OCI-LY1 (cell line): ENCODE measurements at regions not wholly inside any gene's neighbourhood (a gene's known extent, or its start where the extent isn't known, plus 50 kb on each side); places are given as distances from the start of the nearest gene placed in this dataset.

Source experiments
- H2AFZ ChIP-seq: fragments of 200-600 bp; sonication (generic), shearing (Covaris generic); 2 replicates; pipeline ENCODE4 v1.6.0; 2014; ENCODE audit warnings: antibody characterized with exemption, mild to moderate bottlenecking, low read length
- H3F3A ChIP-seq: fragments of 200-600 bp; sonication (generic), shearing (Covaris generic); 2 replicates; pipeline ENCODE4 v1.6.0; 2014; ENCODE audit warnings: mild to moderate bottlenecking, antibody characterized with exemption, low read length, moderate library complexity; ENCODE audit not compliant: insufficient read depth
- H3K27ac ChIP-seq: fragments of 200-600 bp; sonication (generic); 2 replicates; pipeline ENCODE4 v1.5.1; 2014; ENCODE audit warnings: low read length, mixed run types, mild to moderate bottlenecking, low read depth; ENCODE audit not compliant: poor library complexity, severe bottlenecking
- H3K27me3 ChIP-seq: fragments of 200-600 bp; sonication (generic); 2 replicates; pipeline ENCODE4 v1.6.0; 2014; ENCODE audit warnings: antibody characterized with exemption, mild to moderate bottlenecking, low read length, moderate library complexity; ENCODE audit not compliant: insufficient read depth
- H3K36me3 ChIP-seq: fragments of 200-600 bp; sonication (generic); 2 replicates; pipeline ENCODE4 v1.6.1; 2014; ENCODE audit warnings: mild to moderate bottlenecking, antibody characterized with exemption, low read length, moderate library complexity, mixed read lengths; ENCODE audit not compliant: insufficient read depth
- H3K4me1 ChIP-seq: fragments of 200-600 bp; sonication (generic); 2 replicates; pipeline ENCODE4 v1.5.1; 2014; ENCODE audit warnings: mild to moderate bottlenecking, low read length, moderate library complexity; ENCODE audit not compliant: insufficient read depth, severe bottlenecking
- H3K4me2 ChIP-seq: fragments of 200-600 bp; sonication (generic), shearing (Covaris generic); 2 replicates; pipeline ENCODE4 v1.6.1; 2014; ENCODE audit warnings: low read length
- H3K4me3 ChIP-seq: fragments of 200-600 bp; sonication (generic); 2 replicates; pipeline ENCODE4 v1.5.1; 2014; ENCODE audit warnings: low read length, low read depth, mild to moderate bottlenecking, mixed read lengths; ENCODE audit not compliant: poor library complexity, severe bottlenecking
- H3K79me2 ChIP-seq: fragments of 200-600 bp; shearing (Covaris generic); 2 replicates; pipeline ENCODE4 v1.6.1; 2016; ENCODE audit warnings: mixed run types, low read length, mixed read lengths; ENCODE audit not compliant: insufficient read depth
- H3K9ac ChIP-seq: fragments of 200-600 bp; sonication (generic), shearing (Covaris generic); 2 replicates; pipeline ENCODE4 v1.6.1; 2014; ENCODE audit warnings: mild to moderate bottlenecking, low read length, mixed read lengths
- H3K9me2 ChIP-seq: fragments of 200-600 bp; sonication (generic), shearing (Covaris generic); 2 replicates; pipeline ENCODE4 v1.6.1; 2014; ENCODE audit warnings: low read depth, mild to moderate bottlenecking, low read length, mixed read lengths
- H3K9me3 ChIP-seq: fragments of 200-600 bp; shearing (Covaris generic); 2 replicates; pipeline ENCODE4 v1.6.1; 2014; ENCODE audit warnings: low read length, mixed read lengths
- H4K20me1 ChIP-seq: fragments of 200-600 bp; sonication (generic), shearing (Covaris generic); 2 replicates; pipeline ENCODE4 v1.6.0; 2016; ENCODE audit warnings: mild to moderate bottlenecking, low read length; ENCODE audit not compliant: insufficient read depth
- CTCF ChIP-seq: fragments of 200-600 bp; sonication (generic), shearing (Covaris generic); IDR thresholded peaks from 2 replicates; pipeline ENCODE4 v1.5.1; 2017; ENCODE audit warnings: mild to moderate bottlenecking, antibody characterized with exemption, low read length, moderate library complexity, mixed read lengths
- EZH2 ChIP-seq: fragments of 200-600 bp; sonication (generic), shearing (Covaris generic); IDR thresholded peaks from 2 replicates; pipeline ENCODE4 v1.8.0; 2017; ENCODE audit warnings: borderline replicate concordance, mixed run types, mild to moderate bottlenecking, antibody characterized with exemption, low read length, moderate library complexity, mixed read lengths

- Histone ChIP-seq H3F3A (no peaks in the 10 kb centered on the region), H3K4me2 (no peak overlapping the region), H3K36me3 (no peaks in the 10 kb centered on the region), H3K4me3 (no peak overlapping the region), H2AFZ (no peak overlapping the region), H3K9ac (no peak overlapping the region), H3K4me1 (no peaks in the 10 kb centered on the region), H3K27me3 (no peaks in the 10 kb centered on the region), H3K27ac (no peak overlapping the region), H3K9me2 (no peaks in the 10 kb centered on the region), H3K79me2 (no peaks in the 10 kb centered on the region), H3K9me3 (no peaks in the 10 kb centered on the region), H4K20me1 (no peaks in the 10 kb centered on the region)
- no peak for TF ChIP-seq EZH2
- TF ChIP-seq CTCF, result no peak
Observed at GRCh38 chr2:37796481-37796880, 125.0 kb upstream of the CDC42EP3 start.

GRCh38 chr2:37797081-37797480 lies 125.6 kb upstream of the CDC42EP3 start:
- no peaks in the 10 kb centered on the region for H3K4me1 ChIP-seq
- no peak overlapping the region for H3K4me3 ChIP-seq

DNA sequence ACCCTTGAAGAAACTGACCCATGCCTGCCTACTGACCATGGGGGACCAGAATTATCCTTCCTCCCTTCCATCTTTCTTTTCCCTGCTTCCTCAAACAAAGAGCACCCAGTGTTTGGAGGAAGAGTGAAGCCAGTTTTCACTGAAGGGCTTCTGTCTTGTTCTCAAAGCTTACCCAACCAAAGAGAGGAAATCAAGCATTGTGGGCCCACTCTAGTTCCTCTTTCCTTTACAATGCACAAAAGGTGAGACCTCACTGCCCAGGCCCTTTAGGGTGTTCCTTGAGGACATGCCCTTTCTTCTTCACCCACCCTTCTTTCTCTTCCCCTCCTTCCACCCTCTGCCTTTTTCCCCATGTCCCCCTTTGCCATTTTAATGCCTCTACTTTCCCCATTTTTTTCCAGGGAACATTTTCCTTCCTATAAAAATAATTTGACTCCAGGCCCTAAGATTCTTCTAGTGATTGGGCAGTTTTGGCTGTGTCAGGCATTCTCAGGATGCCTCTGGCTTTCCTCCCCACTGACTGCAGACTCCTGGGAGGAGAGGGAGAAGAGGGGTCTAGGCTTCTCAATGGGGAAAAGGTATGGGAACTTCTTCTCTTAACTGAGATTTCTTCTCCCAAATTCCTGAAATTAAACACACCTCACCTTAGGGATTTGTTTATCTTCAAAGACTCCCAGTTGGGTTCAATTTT lies 126.6 kb upstream of the RMDN2 start:
- H4K20me1 ChIP-seq, result no peaks in the 10 kb centered on the region
- no peaks in the 10 kb centered on the region for H3K9me2 ChIP-seq
- no peaks in the 10 kb centered on the region for H3K27me3 ChIP-seq
- no peak overlapping the region for H3K4me2 ChIP-seq
- no peak overlapping the region for H3K27ac ChIP-seq
- no peaks in the 10 kb centered on the region for H3K36me3 ChIP-seq
- H3K4me3 ChIP-seq, result no peak overlapping the region
- H3K9ac ChIP-seq, result no peak overlapping the region
- no peak for TF ChIP-seq CTCF
- TF ChIP-seq EZH2, result no peak
- H3K4me1 ChIP-seq, result no peaks in the 10 kb centered on the region
- H3F3A ChIP-seq, result no peaks in the 10 kb centered on the region
- H3K79me2 ChIP-seq, result no peaks in the 10 kb centered on the region
- H2AFZ ChIP-seq, result no peak overlapping the region
- no peaks in the 10 kb centered on the region for H3K9me3 ChIP-seq

More at GRCh38 chr2:37797081-37797480, 125.6 kb upstream of the CDC42EP3 start:
- Histone ChIP-seq H3K9me2 (no peaks in the 10 kb centered on the region), H3K79me2 (no peaks in the 10 kb centered on the region), H3K36me3 (no peaks in the 10 kb centered on the region), H3K9me3 (no peaks in the 10 kb centered on the region), H2AFZ (no peak overlapping the region), H3K9ac (no peak overlapping the region), H3K4me2 (no peak overlapping the region), H4K20me1 (no peaks in the 10 kb centered on the region), H3K27ac (no peak overlapping the region), H3F3A (no peaks in the 10 kb centered on the region), H3K27me3 (no peaks in the 10 kb centered on the region)
- no peak for TF ChIP-seq EZH2
- no peak for TF ChIP-seq CTCF
